Lower leg skin (tissue), 3 donors: ENCODE measurements at regions not wholly inside any gene's neighbourhood (a gene's known extent, or its start where the extent isn't known, plus 50 kb on each side); places are given as distances from the start of the nearest gene placed in this dataset.

ENCODE experiments used
- CTCF ChIP-seq, 3 donors: fragments of 450-650 bp; IDR thresholded peaks; one replicate each; pipeline ENCODE4 v1.5.1; 2016; ENCODE audit warnings: antibody characterized with exemption in 3 of 3, mild to moderate bottlenecking in 3 of 3, moderate library complexity in 2 of 3
- POLR2A ChIP-seq, 2 donors: fragments of 450-650 bp; IDR thresholded peaks; one replicate each; pipeline ENCODE4 v1.6.1; 2016 to 2017; ENCODE audit warnings: antibody characterized with exemption in 2 of 2, mild to moderate bottlenecking in 1 of 2, moderate library complexity in 1 of 2

DNA sequence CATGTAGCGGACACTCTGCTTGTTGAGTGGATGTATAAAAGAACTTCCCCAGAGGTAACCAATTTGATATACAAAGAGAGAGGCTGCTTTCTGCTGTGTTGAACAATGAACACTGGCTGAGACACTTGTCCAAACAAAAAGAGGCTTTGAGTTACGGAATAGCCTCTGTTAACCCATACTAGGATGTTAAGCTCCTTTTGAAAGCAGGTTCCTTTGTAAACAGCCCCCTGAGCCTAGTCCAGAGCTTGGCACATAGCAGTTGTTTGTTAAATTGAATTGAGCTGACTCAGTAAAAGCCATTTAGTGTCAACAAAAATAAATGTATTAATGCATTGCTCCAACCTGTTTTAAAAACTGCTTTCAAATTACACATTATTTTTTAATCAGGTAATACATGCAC, 200.1 kb downstream of the MZT1 start:
- no peak for TF ChIP-seq CTCF (IDR thresholded peaks at IDR 0.05)
- no peak for TF ChIP-seq POLR2A (IDR thresholded peaks at IDR 0.05)
